ENCODE measurements at regions not wholly inside any gene's neighbourhood (a gene's known extent, or its start where the extent isn't known, plus 50 kb on each side); places are given as distances from the start of the nearest gene placed in this dataset.
A peak's percentile ranks its signal among the peaks of the same experiment; 100 is the strongest.
"Not testable (repeated sequence)": the region's sequence is repeated elsewhere in the genome, so short reads cannot be mapped to it uniquely, and the experiment has no call there.

GRCh38 chr3:177776661-177777101 lies 579.4 kb upstream of the TBL1XR1 start:
- Mint-ChIP-seq H3K27ac (no peak overlapping the region), H3K36me3 (ENCODE audit: insufficient read depth in 2 of 2) (peaks cover 0 to 4% of the 10 kb centered on the region in 2 donors), H3K27me3 (ENCODE audit: low read depth) (no peaks in the 10 kb centered on the region), H3K9me3 (no peaks in the 10 kb centered on the region), H3K4me3 (no peak overlapping the region), H3K4me1 (ENCODE audit: low read depth) (peaks cover 14% of the 10 kb centered on the region)
- no peak for ATAC-seq (replicated peaks in 1 of 2)
- DNase-seq, result no peak

GRCh38 chr3:177777699-177778098 lies 580.4 kb upstream of the TBL1XR1 start:
- ATAC-seq (replicated peaks in 1 of 2) (peak; percentile 52 to 67), DNase-seq (peak; percentile 35 to 43)
- Mint-ChIP-seq H3K36me3 (ENCODE audit: insufficient read depth in 2 of 2) (no peaks in the 10 kb centered on the region), H3K9me3 (no peaks in the 10 kb centered on the region), H3K4me1 (ENCODE audit: low read depth) (peaks cover 14% of the 10 kb centered on the region), H3K27ac (no peak overlapping the region), H3K4me3 (no peak overlapping the region), H3K27me3 (ENCODE audit: low read depth) (no peaks in the 10 kb centered on the region)

DNA sequence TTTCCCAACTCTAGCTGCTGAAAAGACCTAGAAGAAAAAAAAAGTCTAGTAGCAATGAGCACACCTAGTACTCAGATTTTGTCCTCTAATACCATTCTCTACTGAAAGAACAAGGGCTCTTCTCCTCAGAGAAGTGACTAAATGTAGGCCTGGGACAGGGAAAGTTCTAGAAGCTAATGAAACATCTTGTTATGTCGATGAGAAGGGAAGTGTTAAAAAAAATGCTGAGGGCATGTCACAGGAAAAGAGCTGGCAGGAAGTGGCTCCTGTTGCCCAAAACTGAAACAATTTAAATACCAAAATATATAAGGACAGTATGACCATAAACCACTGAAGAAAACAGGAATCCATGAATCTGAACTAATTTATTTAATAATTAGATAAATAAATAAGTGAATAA lies 581.4 kb upstream of the TBL1XR1 start:
- no peak overlapping the region for H3K27ac Mint-ChIP-seq
- no peak overlapping the region for H3K4me3 Mint-ChIP-seq
- no peaks in the 10 kb centered on the region for H3K9me3 Mint-ChIP-seq
- H3K4me1 Mint-ChIP-seq (ENCODE audit: low read depth), result peaks cover 14% of the 10 kb centered on the region
- ATAC-seq (replicated peaks in 1 of 2), result no peak
- no peaks in the 10 kb centered on the region for H3K36me3 Mint-ChIP-seq (ENCODE audit: insufficient read depth in 2 of 2)
- no peaks in the 10 kb centered on the region for H3K27me3 Mint-ChIP-seq (ENCODE audit: low read depth)
- DNase-seq, result no peak

DNA sequence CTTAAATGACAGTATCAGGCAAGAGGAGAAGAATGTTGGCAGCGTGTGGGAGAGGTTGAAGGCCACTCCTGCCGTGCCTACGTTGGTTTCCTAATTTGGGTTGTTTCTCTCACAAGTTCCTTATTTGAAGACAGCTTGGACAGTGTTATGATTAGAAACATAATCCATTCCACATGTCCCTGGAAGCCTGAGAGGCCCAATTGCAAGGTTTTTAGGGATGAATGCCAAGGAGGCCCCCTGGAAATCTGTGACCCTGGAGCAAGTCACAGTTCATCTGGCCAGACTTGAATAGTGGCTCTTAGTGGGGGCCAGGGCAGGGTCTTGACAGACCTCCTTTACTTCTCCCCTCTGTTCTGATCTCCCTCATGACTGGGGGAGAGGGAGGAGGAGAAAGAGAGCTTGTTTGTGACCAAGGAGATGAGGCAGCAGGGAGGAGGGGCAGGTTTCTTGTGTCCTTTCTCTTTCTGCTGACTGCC lies 584.4 kb upstream of the TBL1XR1 start:
- no peak overlapping the region for H3K27ac Mint-ChIP-seq
- ATAC-seq (replicated peaks in 1 of 2) (no peak), DNase-seq (no peak)
- no peak overlapping the region for H3K4me3 Mint-ChIP-seq
- no peaks in the 10 kb centered on the region for H3K36me3 Mint-ChIP-seq (ENCODE audit: insufficient read depth in 2 of 2)
- H3K27me3 Mint-ChIP-seq (ENCODE audit: low read depth), result no peaks in the 10 kb centered on the region
- H3K4me1 Mint-ChIP-seq (ENCODE audit: low read depth), result peaks cover 26% of the 10 kb centered on the region
- no peaks in the 10 kb centered on the region for H3K9me3 Mint-ChIP-seq

DNA sequence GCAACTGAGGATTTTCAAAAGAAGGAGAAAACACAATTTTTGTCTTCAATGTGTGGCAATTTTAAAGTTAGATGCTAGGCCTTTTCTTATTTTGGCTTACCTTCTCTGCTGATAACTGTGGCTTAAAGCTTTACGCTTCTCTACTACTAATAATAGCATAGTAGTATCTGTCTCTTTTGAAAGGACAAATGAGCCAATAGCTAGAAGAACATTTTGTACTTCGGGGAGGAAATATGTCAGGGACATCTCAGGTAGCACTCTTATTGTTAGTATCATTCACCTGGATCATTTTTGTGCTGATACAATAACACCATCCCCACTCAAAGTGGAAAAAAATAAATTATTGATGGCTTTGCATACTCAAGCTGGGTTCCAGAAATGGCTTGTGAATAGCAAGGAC lies 586.1 kb upstream of the TBL1XR1 start:
- Mint-ChIP-seq H3K36me3 (ENCODE audit: insufficient read depth in 2 of 2) (no peaks in the 10 kb centered on the region), H3K9me3 (no peaks in the 10 kb centered on the region), H3K27ac (no peak overlapping the region), H3K4me3 (no peak overlapping the region), H3K27me3 (ENCODE audit: low read depth) (no peaks in the 10 kb centered on the region), H3K4me1 (ENCODE audit: low read depth) (peaks cover 32% of the 10 kb centered on the region)
- ATAC-seq (replicated peaks in 1 of 2), result no peak
- no peak for DNase-seq

- no peak overlapping the region for H3K4me3 Mint-ChIP-seq
- ATAC-seq (replicated peaks in 1 of 2), result no peak
- no peak overlapping the region for H3K27ac Mint-ChIP-seq
- no peaks in the 10 kb centered on the region for H3K36me3 Mint-ChIP-seq (ENCODE audit: insufficient read depth in 2 of 2)
- DNase-seq, result no peak
- H3K4me1 Mint-ChIP-seq (ENCODE audit: low read depth), result peaks cover 32% of the 10 kb centered on the region
- no peaks in the 10 kb centered on the region for H3K27me3 Mint-ChIP-seq (ENCODE audit: low read depth)
- H3K9me3 Mint-ChIP-seq, result no peaks in the 10 kb centered on the region
Observed at GRCh38 chr3:177783767-177784166, 586.5 kb upstream of the TBL1XR1 start.

GRCh38 chr3:177787279-177788041 lies 590.2 kb upstream of the TBL1XR1 start:
- H3K9me3 Mint-ChIP-seq, result peaks cover 0 to 2% of the 10 kb centered on the region in 2 donors
- H3K27me3 Mint-ChIP-seq (ENCODE audit: low read depth), result no peaks in the 10 kb centered on the region
- peak overlapping the region; percentile 55 for H3K27ac Mint-ChIP-seq
- peaks cover 34% of the 10 kb centered on the region for H3K4me1 Mint-ChIP-seq (ENCODE audit: low read depth)
- peak; percentile 88 for ATAC-seq (replicated peaks in 1 of 2)
- peak; percentile 22 to 30 for DNase-seq
- peak overlapping the region in 1 of 2 donors; percentile 14 for H3K4me3 Mint-ChIP-seq
- peaks cover 0 to 2% of the 10 kb centered on the region in 2 donors for H3K36me3 Mint-ChIP-seq (ENCODE audit: insufficient read depth in 2 of 2)

- no peak overlapping the region for H3K4me3 Mint-ChIP-seq
- H3K9me3 Mint-ChIP-seq, result peaks cover 0 to 3% of the 10 kb centered on the region in 2 donors
- ATAC-seq (replicated peaks in 1 of 2) (no peak), DNase-seq (no peak)
- peaks cover 0 to 3% of the 10 kb centered on the region in 2 donors for H3K36me3 Mint-ChIP-seq (ENCODE audit: insufficient read depth in 2 of 2)
- peaks cover 34% of the 10 kb centered on the region for H3K4me1 Mint-ChIP-seq (ENCODE audit: low read depth)
- H3K27ac Mint-ChIP-seq, result no peak overlapping the region
- no peaks in the 10 kb centered on the region for H3K27me3 Mint-ChIP-seq (ENCODE audit: low read depth)
Observed at GRCh38 chr3:177789500-177789899, 592.2 kb upstream of the TBL1XR1 start.

- peaks cover 0 to 5% of the 10 kb centered on the region in 2 donors for H3K9me3 Mint-ChIP-seq
- peaks cover 36% of the 10 kb centered on the region for H3K4me1 Mint-ChIP-seq (ENCODE audit: low read depth)
- no peak overlapping the region for H3K27ac Mint-ChIP-seq
- no peak for ATAC-seq (replicated peaks in 1 of 2)
- H3K36me3 Mint-ChIP-seq (ENCODE audit: insufficient read depth in 2 of 2), result peaks cover 0 to 3% of the 10 kb centered on the region in 2 donors
- DNase-seq, result no peak
- no peaks in the 10 kb centered on the region for H3K27me3 Mint-ChIP-seq (ENCODE audit: low read depth)
- H3K4me3 Mint-ChIP-seq, result no peak overlapping the region
Observed at GRCh38 chr3:177792311-177793030, 595.2 kb upstream of the TBL1XR1 start.

GRCh38 chr3:177793451-177793850 lies 596.2 kb upstream of the TBL1XR1 start:
- peaks cover 0 to 5% of the 10 kb centered on the region in 2 donors for H3K9me3 Mint-ChIP-seq
- no peaks in the 10 kb centered on the region for H3K27me3 Mint-ChIP-seq (ENCODE audit: low read depth)
- peaks cover 27% of the 10 kb centered on the region for H3K4me1 Mint-ChIP-seq (ENCODE audit: low read depth)
- H3K36me3 Mint-ChIP-seq (ENCODE audit: insufficient read depth in 2 of 2), result peaks cover 0 to 3% of the 10 kb centered on the region in 2 donors
- no peak overlapping the region for H3K27ac Mint-ChIP-seq
- H3K4me3 Mint-ChIP-seq, result no peak overlapping the region
- DNase-seq (no peak), ATAC-seq (replicated peaks in 1 of 2) (no peak)

- H3K9me3 Mint-ChIP-seq, result peaks cover 0 to 5% of the 10 kb centered on the region in 2 donors
- H3K27me3 Mint-ChIP-seq (ENCODE audit: low read depth), result no peaks in the 10 kb centered on the region
- no peak overlapping the region for H3K4me3 Mint-ChIP-seq
- no peak for ATAC-seq (replicated peaks in 1 of 2)
- no peak overlapping the region for H3K27ac Mint-ChIP-seq
- DNase-seq, result no peak
- H3K36me3 Mint-ChIP-seq (ENCODE audit: insufficient read depth in 2 of 2), result peaks cover 0 to 3% of the 10 kb centered on the region in 2 donors
- peaks cover 29% of the 10 kb centered on the region for H3K4me1 Mint-ChIP-seq (ENCODE audit: low read depth)
Observed at GRCh38 chr3:177795216-177795615, 597.9 kb upstream of the TBL1XR1 start.

- ATAC-seq (replicated peaks in 1 of 2), result peak; percentile 65 to 76
- peaks cover 0 to 3% of the 10 kb centered on the region in 2 donors for H3K36me3 Mint-ChIP-seq (ENCODE audit: insufficient read depth in 2 of 2)
- no peaks in the 10 kb centered on the region for H3K27me3 Mint-ChIP-seq (ENCODE audit: low read depth)
- H3K4me3 Mint-ChIP-seq, result peak overlapping the region; percentile 33 to 34
- H3K9me3 Mint-ChIP-seq, result peaks cover 0 to 5% of the 10 kb centered on the region in 2 donors
- peak overlapping the region; percentile 15 for H3K27ac Mint-ChIP-seq
- DNase-seq, result no peak
- H3K4me1 Mint-ChIP-seq (ENCODE audit: low read depth), result peaks cover 35% of the 10 kb centered on the region
Observed at GRCh38 chr3:177795859-177796258, 598.6 kb upstream of the TBL1XR1 start.

- Mint-ChIP-seq H3K27ac (peak overlapping the region; percentile 38), H3K4me3 (peak overlapping the region in 1 of 2 donors; percentile 10), H3K4me1 (ENCODE audit: low read depth) (peaks cover 38% of the 10 kb centered on the region)
- ATAC-seq (replicated peaks in 1 of 2), result peak; percentile 56 to 66
- not testable (repeated sequence) for H3K36me3 Mint-ChIP-seq (ENCODE audit: insufficient read depth in 2 of 2); DNase-seq; H3K9me3 Mint-ChIP-seq; H3K27me3 Mint-ChIP-seq (ENCODE audit: low read depth)
Observed at GRCh38 chr3:177800147-177800546, 602.9 kb upstream of the TBL1XR1 start.

Data from activated T-cell treated with anti-CD3 and anti-CD28 coated beads, Interleukin-2, amount 50 U/mL, for 72 hours (primary cell).